SU-DHL-6 (cell line): ENCODE measurements at regions not wholly inside any gene's neighbourhood (a gene's known extent, or its start where the extent isn't known, plus 50 kb on each side); places are given as distances from the start of the nearest gene placed in this dataset.

Experiments used
- H2AFZ ChIP-seq: fragments of 200-600 bp; sonication (generic); 2 replicates; pipeline ENCODE4 v1.6.1; 2014; ENCODE audit warnings: low read depth, mild to moderate bottlenecking, moderate library complexity, mixed read lengths, antibody characterized with exemption, low read length; ENCODE audit not compliant: severe bottlenecking
- H3F3A ChIP-seq: fragments of 200-600 bp; shearing (Covaris generic); 2 replicates; pipeline ENCODE4 v1.6.0; 2016; ENCODE audit warnings: antibody characterized with exemption, mild to moderate bottlenecking; ENCODE audit not compliant: insufficient read depth
- H3K27ac ChIP-seq: fragments of 200-600 bp; sonication (generic); 2 replicates; pipeline ENCODE4 v1.5.1; 2016; ENCODE audit warnings: low read depth, mild to moderate bottlenecking, low read length, moderate library complexity, mixed read lengths
- H3K27me3 ChIP-seq: fragments of 200-600 bp; sonication (generic), shearing (Covaris generic); 2 replicates; pipeline ENCODE4 v1.6.0; 2014; ENCODE audit warnings: mild to moderate bottlenecking, low read length
- H3K36me3 ChIP-seq: fragments of 200-600 bp; sonication (generic); 2 replicates; pipeline ENCODE4 v1.6.1; 2014; ENCODE audit warnings: mild to moderate bottlenecking, low read length, mixed read lengths
- H3K4me2 ChIP-seq: fragments of 300-600, 200-600 bp; shearing (Covaris generic), sonication (generic); 2 replicates; pipeline ENCODE4 v1.6.0; 2014; ENCODE audit warnings: low read length, low read depth, mild to moderate bottlenecking; ENCODE audit not compliant: poor library complexity, severe bottlenecking
- H3K4me3 ChIP-seq: fragments of 200-600 bp; sonication (generic); 2 replicates; pipeline ENCODE4 v1.5.1; 2014; ENCODE audit warnings: antibody characterized with exemption, low read length, mild to moderate bottlenecking, mixed read lengths; ENCODE audit not compliant: insufficient read depth, poor library complexity, severe bottlenecking
- H3K79me2 ChIP-seq: fragments of 200-600 bp; sonication (generic); 2 replicates; pipeline ENCODE4 v1.6.1; 2014; ENCODE audit warnings: mild to moderate bottlenecking, low read length, moderate library complexity; ENCODE audit not compliant: insufficient read depth
- H3K9ac ChIP-seq: fragments of 200-600 bp; sonication (generic); 2 replicates; pipeline ENCODE4 v1.7.0; 2014; ENCODE audit warnings: mild to moderate bottlenecking, low read length
- H3K9me2 ChIP-seq: fragments of 200-600 bp; sonication (generic); replicated peaks from 2 replicates; pipeline ENCODE4 v1.6.1; 2014; ENCODE audit warnings: low read length; ENCODE audit not compliant: insufficient read depth
- H3K9me3 ChIP-seq: fragments of 200-600 bp; sonication (generic); 2 replicates; pipeline ENCODE4 v1.6.1; 2014; ENCODE audit warnings: low read length, mixed read lengths; ENCODE audit not compliant: insufficient read depth
- H4K20me1 ChIP-seq: fragments of 200-600 bp; sonication (generic); 2 replicates; pipeline ENCODE4 v1.6.1; 2014; ENCODE audit warnings: low read depth, mild to moderate bottlenecking, antibody characterized with exemption, low read length, moderate library complexity, mixed read lengths
- CTCF ChIP-seq: fragments of 200-600 bp; sonication (generic); IDR thresholded peaks from one replicate; pipeline ENCODE4 v1.5.1; 2017; ENCODE audit warnings: antibody characterized with exemption, mild to moderate bottlenecking, low read length, moderate library complexity; ENCODE audit not compliant: insufficient read depth, poor library complexity, severe bottlenecking
- EZH2phosphoT487 ChIP-seq: fragments of 200-600 bp; sonication (generic), shearing (Covaris generic); conservative IDR thresholded peaks from 2 replicates; pipeline ENCODE4 v1.6.1; 2018; ENCODE audit warnings: mild to moderate bottlenecking, antibody characterized with exemption, low read length, moderate library complexity, mixed read lengths

- no peaks in the 10 kb centered on the region for H3K79me2 ChIP-seq
- H3K9me3 ChIP-seq: no peaks in the 10 kb centered on the region
- no peaks in the 10 kb centered on the region for H3K9me2 ChIP-seq
- no peak overlapping the region for H2AFZ ChIP-seq
- H3K27ac ChIP-seq: no peak overlapping the region
- H3K4me2 ChIP-seq: no peak overlapping the region
- no peak overlapping the region for H3K4me3 ChIP-seq
- no peak overlapping the region for H3K9ac ChIP-seq
- H3F3A ChIP-seq: no peaks in the 10 kb centered on the region
- H4K20me1 ChIP-seq: no peaks in the 10 kb centered on the region
- no peaks in the 10 kb centered on the region for H3K27me3 ChIP-seq
- H3K36me3 ChIP-seq: no peaks in the 10 kb centered on the region
- TF ChIP-seq CTCF (no peak), EZH2phosphoT487 (no peak)
These were observed 142.1 kb upstream of the MLN start for GRCh38 chr6:33945931-33946330.

GRCh38 chr6:33944686-33945411, 141.0 kb upstream of the MLN start:
- Histone ChIP-seq H3K9ac (no peak overlapping the region), H3K4me2 (no peak overlapping the region), H3K79me2 (no peaks in the 10 kb centered on the region), H3K4me3 (no peak overlapping the region), H4K20me1 (no peaks in the 10 kb centered on the region), H3K27ac (no peak overlapping the region), H3K9me3 (no peaks in the 10 kb centered on the region), H3K27me3 (no peaks in the 10 kb centered on the region), H3K36me3 (no peaks in the 10 kb centered on the region), H3K9me2 (no peaks in the 10 kb centered on the region), H3F3A (no peaks in the 10 kb centered on the region), H2AFZ (no peak overlapping the region)
- TF ChIP-seq EZH2phosphoT487: no peak
- TF ChIP-seq CTCF: no peak

- Histone ChIP-seq H3K9me3 (no peaks in the 10 kb centered on the region), H3K9me2 (no peaks in the 10 kb centered on the region), H3K27me3 (no peaks in the 10 kb centered on the region), H2AFZ (no peak overlapping the region), H3K79me2 (no peaks in the 10 kb centered on the region), H3K4me2 (no peak overlapping the region), H3K36me3 (no peaks in the 10 kb centered on the region), H4K20me1 (no peaks in the 10 kb centered on the region), H3F3A (no peaks in the 10 kb centered on the region), H3K9ac (no peak overlapping the region), H3K27ac (no peak overlapping the region), H3K4me3 (no peak overlapping the region)
- TF ChIP-seq EZH2phosphoT487 (no peak), CTCF (no peak)
These were observed 133.1 kb upstream of the MLN start for GRCh38 chr6:33936886-33937285.
